Breast epithelium (tissue), 3 donors: ENCODE measurements at regions not wholly inside any gene's neighbourhood (a gene's known extent, or its start where the extent isn't known, plus 50 kb on each side); places are given as distances from the start of the nearest gene placed in this dataset.

Experiments
- CTCF ChIP-seq, 3 donors: fragments of 450-650 bp; IDR thresholded peaks; one replicate each; pipeline ENCODE4 v1.5.1; 2016 to 2017; ENCODE audit warnings: antibody characterized with exemption in 3 of 3, mild to moderate bottlenecking in 3 of 3, moderate library complexity in 3 of 3
- POLR2A ChIP-seq: fragments of 450-650 bp; IDR thresholded peaks from one replicate; pipeline ENCODE4 v1.6.1; 2016; ENCODE audit warnings: antibody characterized with exemption, mild to moderate bottlenecking, moderate library complexity

DNA sequence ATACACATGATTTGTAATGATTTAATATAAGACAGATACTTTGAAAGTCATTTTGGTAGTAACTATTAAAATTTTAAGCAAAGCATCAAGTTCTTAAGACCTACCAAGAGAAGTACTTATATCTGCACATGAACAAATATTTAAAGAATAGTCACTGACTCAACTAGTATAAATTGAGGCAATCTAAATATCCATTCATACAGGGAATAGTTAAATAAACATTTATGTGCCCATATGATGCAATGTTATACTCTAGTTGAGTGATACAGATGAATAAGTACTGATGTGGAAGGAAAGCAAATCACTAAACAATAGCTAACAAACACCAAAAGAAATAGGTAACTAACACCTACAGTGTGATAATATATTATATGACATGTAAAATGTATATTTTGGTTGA lies 527.7 kb downstream of the EPHA3 start:
- TF ChIP-seq CTCF (IDR thresholded peaks at IDR 0.05) (no peak), POLR2A (no peak)
